HepG2 (cell line): ENCODE measurements at regions not wholly inside any gene's neighbourhood (a gene's known extent, or its start where the extent isn't known, plus 50 kb on each side); places are given as distances from the start of the nearest gene placed in this dataset.

ENCODE experiments used
- CEBPG ChIP-seq: IDR thresholded peaks from 2 replicates; pipeline ENCODE4 v1.6.1; 2016
- E2F1 ChIP-seq: sonication (generic); formaldehyde crosslinking; IDR thresholded peaks from 2 replicates; pipeline ENCODE4 v1.5.0; 2020; ENCODE audit warnings: missing genetic modification reagents
- HOXA7 ChIP-seq: sonication (generic); formaldehyde crosslinking; IDR thresholded peaks from 2 replicates; pipeline ENCODE4 v1.8.1; 2022; ENCODE audit warnings: mild to moderate bottlenecking, missing genetic modification reagents, moderate library complexity
- IRF2 ChIP-seq: IDR thresholded peaks from 2 replicates; pipeline ENCODE4 v1.6.1; 2018; ENCODE audit warnings: missing genetic modification reagents, missing compliant biosample characterization
- NCOR1 ChIP-seq: fragments of 200-600 bp; sonication (generic); IDR thresholded peaks from 2 replicates; pipeline ENCODE4 v1.7.0; 2017; ENCODE audit warnings: antibody characterized with exemption, low read length, borderline replicate concordance
- PRMT3 ChIP-seq: sonication (generic); formaldehyde crosslinking; IDR thresholded peaks from 2 replicates; pipeline ENCODE4 v1.8.1; 2022; ENCODE audit warnings: low read depth, mild to moderate bottlenecking, moderate library complexity, missing genetic modification reagents, borderline replicate concordance
- RBFOX2 ChIP-seq: fragments of 200-400 bp; formaldehyde crosslinking; IDR thresholded peaks from 2 replicates; pipeline ENCODE4 v1.6.1; 2017; ENCODE audit warnings: low read depth, mild to moderate bottlenecking, low read length
- SIX1 ChIP-seq: sonication (generic); formaldehyde crosslinking; IDR thresholded peaks from 2 replicates; pipeline ENCODE4 v1.4.0; 2020; ENCODE audit warnings: missing genetic modification reagents, borderline replicate concordance
- THRA ChIP-seq: sonication (generic); formaldehyde crosslinking; IDR thresholded peaks from 2 replicates; pipeline ENCODE4 v1.4.0; 2020; ENCODE audit warnings: missing genetic modification reagents, borderline replicate concordance
- ZBTB20 ChIP-seq: sonication (generic); formaldehyde crosslinking; IDR thresholded peaks from 2 replicates; pipeline ENCODE4 v1.8.1; 2023; ENCODE audit warnings: missing genetic modification reagents, low read depth, mild to moderate bottlenecking, borderline replicate concordance
- ZBTB44 ChIP-seq: sonication (generic); formaldehyde crosslinking; IDR thresholded peaks from 2 replicates; pipeline ENCODE4 v1.4.0; 2020; ENCODE audit warnings: missing genetic modification reagents
- ZNF547 ChIP-seq: sonication (generic); formaldehyde crosslinking; IDR thresholded peaks from 2 replicates; pipeline ENCODE4 v1.5.1; 2020; ENCODE audit warnings: mild to moderate bottlenecking, missing genetic modification reagents
- ZNF558 ChIP-seq: sonication (generic); formaldehyde crosslinking; IDR thresholded peaks from 2 replicates; pipeline ENCODE4 v1.9.0; 2022; ENCODE audit warnings: mild to moderate bottlenecking, missing genetic modification reagents, borderline replicate concordance
- ZNF598 ChIP-seq: sonication (generic); formaldehyde crosslinking; IDR thresholded peaks from 2 replicates; pipeline ENCODE4 v1.5.1; 2020; ENCODE audit warnings: mild to moderate bottlenecking, missing genetic modification reagents, borderline replicate concordance
- ZNF720 ChIP-seq: sonication (generic); formaldehyde crosslinking; IDR thresholded peaks from 2 replicates; pipeline ENCODE4 v1.4.0; 2020; ENCODE audit warnings: missing genetic modification reagents
- ZSCAN12 ChIP-seq: sonication (generic); formaldehyde crosslinking; IDR thresholded peaks from 2 replicates; pipeline ENCODE4 v1.9.0; 2021; ENCODE audit warnings: mild to moderate bottlenecking, missing genetic modification reagents
- TF ChIP-seq, protein P1 (sequence below): sonication (generic); formaldehyde crosslinking; IDR thresholded peaks from 2 replicates; pipeline ENCODE4 v1.9.0; 2021; ENCODE audit warnings: missing genetic modification reagents, borderline replicate concordance
- TF ChIP-seq, protein P2 (sequence below): sonication (generic); formaldehyde crosslinking; IDR thresholded peaks from 2 replicates; pipeline ENCODE4 v1.4.0; 2020; ENCODE audit warnings: missing genetic modification reagents, borderline replicate concordance

- TF ChIP-seq, protein P1, sequence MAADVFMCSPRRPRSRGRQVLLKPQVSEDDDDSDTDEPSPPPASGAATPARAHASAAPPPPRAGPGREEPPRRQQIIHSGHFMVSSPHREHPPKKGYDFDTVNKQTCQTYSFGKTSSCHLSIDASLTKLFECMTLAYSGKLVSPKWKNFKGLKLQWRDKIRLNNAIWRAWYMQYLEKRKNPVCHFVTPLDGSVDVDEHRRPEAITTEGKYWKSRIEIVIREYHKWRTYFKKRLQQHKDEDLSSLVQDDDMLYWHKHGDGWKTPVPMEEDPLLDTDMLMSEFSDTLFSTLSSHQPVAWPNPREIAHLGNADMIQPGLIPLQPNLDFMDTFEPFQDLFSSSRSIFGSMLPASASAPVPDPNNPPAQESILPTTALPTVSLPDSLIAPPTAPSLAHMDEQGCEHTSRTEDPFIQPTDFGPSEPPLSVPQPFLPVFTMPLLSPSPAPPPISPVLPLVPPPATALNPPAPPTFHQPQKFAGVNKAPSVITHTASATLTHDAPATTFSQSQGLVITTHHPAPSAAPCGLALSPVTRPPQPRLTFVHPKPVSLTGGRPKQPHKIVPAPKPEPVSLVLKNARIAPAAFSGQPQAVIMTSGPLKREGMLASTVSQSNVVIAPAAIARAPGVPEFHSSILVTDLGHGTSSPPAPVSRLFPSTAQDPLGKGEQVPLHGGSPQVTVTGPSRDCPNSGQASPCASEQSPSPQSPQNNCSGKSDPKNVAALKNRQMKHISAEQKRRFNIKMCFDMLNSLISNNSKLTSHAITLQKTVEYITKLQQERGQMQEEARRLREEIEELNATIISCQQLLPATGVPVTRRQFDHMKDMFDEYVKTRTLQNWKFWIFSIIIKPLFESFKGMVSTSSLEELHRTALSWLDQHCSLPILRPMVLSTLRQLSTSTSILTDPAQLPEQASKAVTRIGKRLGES (CRISPR knock-in tag), result no peak
- TF ChIP-seq E2F1 (CRISPR knock-in tag) (no peak), THRA (CRISPR knock-in tag) (no peak; the same call in 1 of the 2 replicates), ZBTB20 (peak; percentile 64; the same call in 1 of the 2 replicates), ZNF598 (no peak), ZNF547 (CRISPR knock-in tag) (no peak), RBFOX2 (peak; percentile 36; the same call in 1 of the 2 replicates), CEBPG (CRISPR knock-in tag) (peak; percentile 33; the same call in 1 of the 2 replicates), ZBTB44 (CRISPR knock-in tag) (no peak), HOXA7 (CRISPR knock-in tag) (no peak), PRMT3 (no peak), NCOR1 (peak; percentile 69; the same call in 1 of the 2 replicates), IRF2 (CRISPR knock-in tag) (peak; percentile 37; the same call in 1 of the 2 replicates), ZNF720 (CRISPR knock-in tag) (no peak), ZNF558 (no peak), SIX1 (CRISPR knock-in tag) (peak; percentile 91), ZSCAN12 (CRISPR knock-in tag) (no peak)
- TF ChIP-seq, protein P2, sequence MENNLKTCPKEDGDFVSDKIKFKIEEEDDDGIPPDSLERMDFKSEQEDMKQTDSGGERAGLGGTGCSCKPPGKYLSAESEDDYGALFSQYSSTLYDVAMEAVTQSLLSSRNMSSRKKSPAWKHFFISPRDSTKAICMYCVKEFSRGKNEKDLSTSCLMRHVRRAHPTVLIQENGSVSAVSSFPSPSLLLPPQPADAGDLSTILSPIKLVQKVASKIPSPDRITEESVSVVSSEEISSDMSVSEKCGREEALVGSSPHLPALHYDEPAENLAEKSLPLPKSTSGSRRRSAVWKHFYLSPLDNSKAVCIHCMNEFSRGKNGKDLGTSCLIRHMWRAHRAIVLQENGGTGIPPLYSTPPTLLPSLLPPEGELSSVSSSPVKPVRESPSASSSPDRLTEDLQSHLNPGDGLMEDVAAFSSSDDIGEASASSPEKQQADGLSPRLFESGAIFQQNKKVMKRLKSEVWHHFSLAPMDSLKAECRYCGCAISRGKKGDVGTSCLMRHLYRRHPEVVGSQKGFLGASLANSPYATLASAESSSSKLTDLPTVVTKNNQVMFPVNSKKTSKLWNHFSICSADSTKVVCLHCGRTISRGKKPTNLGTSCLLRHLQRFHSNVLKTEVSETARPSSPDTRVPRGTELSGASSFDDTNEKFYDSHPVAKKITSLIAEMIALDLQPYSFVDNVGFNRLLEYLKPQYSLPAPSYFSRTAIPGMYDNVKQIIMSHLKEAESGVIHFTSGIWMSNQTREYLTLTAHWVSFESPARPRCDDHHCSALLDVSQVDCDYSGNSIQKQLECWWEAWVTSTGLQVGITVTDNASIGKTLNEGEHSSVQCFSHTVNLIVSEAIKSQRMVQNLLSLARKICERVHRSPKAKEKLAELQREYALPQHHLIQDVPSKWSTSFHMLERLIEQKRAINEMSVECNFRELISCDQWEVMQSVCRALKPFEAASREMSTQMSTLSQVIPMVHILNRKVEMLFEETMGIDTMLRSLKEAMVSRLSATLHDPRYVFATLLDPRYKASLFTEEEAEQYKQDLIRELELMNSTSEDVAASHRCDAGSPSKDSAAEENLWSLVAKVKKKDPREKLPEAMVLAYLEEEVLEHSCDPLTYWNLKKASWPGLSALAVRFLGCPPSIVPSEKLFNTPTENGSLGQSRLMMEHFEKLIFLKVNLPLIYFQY, result no peak
Measured at GRCh38 chrX:129139837-129140598, 383.3 kb downstream of the SMARCA1 start (continued).
